ENCODE measurements at regions not wholly inside any gene's neighbourhood (a gene's known extent, or its start where the extent isn't known, plus 50 kb on each side); places are given as distances from the start of the nearest gene placed in this dataset.
"Not testable (repeated sequence)": the region's sequence is repeated elsewhere in the genome, so short reads cannot be mapped to it uniquely, and the experiment has no call there.

DNA sequence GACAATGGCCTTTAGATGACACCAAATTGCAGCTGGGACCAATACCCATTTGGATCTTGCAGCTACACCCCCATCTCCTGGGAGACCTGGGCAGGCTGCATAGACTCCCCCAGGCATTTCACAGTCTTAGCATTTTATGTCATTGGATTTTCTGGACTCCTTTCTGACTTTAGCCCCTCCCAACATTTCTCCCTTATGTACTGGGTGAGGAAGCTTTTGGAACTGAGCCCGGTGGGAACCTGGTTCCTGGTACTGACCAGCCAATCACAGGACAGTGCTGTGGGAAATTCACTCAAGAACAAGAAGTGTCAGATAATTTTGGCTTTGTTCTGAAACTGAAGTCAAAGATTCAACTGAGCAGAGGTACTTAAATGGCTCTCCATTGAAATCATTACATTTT is 177.7 kb downstream of the ACTR3B start:
- no peak for DNase-seq
- H3K4me1 ChIP-seq (ENCODE audit: insufficient read depth) = no peaks in the 10 kb centered on the region
- no peak overlapping the region for H3K9ac ChIP-seq
- H3K27me3 ChIP-seq (replicated peaks; ENCODE audit: insufficient read depth) = no peaks in the 10 kb centered on the region
- 13 to 24% methylated on average over 1 of the region's 1 CpG for WGBS, 2 experiments (ENCODE audit: low coverage in 1 of 2, low lambda C conversion rate in 2 of 2, missing lambda C conversion rate in 2 of 2)
- no peaks in the 10 kb centered on the region for H3K36me3 ChIP-seq (ENCODE audit: low read depth)
- no peaks in the 10 kb centered on the region for H3K9me3 ChIP-seq (ENCODE audit: low read depth)
- H3F3A ChIP-seq (ENCODE audit: insufficient read depth) = no peaks in the 10 kb centered on the region
- H3K9me2 ChIP-seq (ENCODE audit: insufficient read depth) = no peaks in the 10 kb centered on the region
- H3K4me3 ChIP-seq = no peak overlapping the region
- no peak overlapping the region for H3K4me2 ChIP-seq (ENCODE audit: unreplicated experiment)
- in situ Hi-C loops (cut with MboI) = no loop called here
- H3K27ac ChIP-seq = no peak overlapping the region
- H2AFZ ChIP-seq = no peak overlapping the region
- no peaks in the 10 kb centered on the region for H3K79me2 ChIP-seq (ENCODE audit: insufficient read depth)
- TF ChIP-seq EZH2 (IDR thresholded peaks at IDR 0.05; ENCODE audit: insufficient read depth, poor library complexity, severe bottlenecking) (no peak), EZH2phosphoT487 (IDR thresholded peaks at IDR 0.05; ENCODE audit: insufficient read depth, low read depth) (no peak)
- no peaks in the 10 kb centered on the region for H4K20me1 ChIP-seq (ENCODE audit: insufficient read depth)

DNA sequence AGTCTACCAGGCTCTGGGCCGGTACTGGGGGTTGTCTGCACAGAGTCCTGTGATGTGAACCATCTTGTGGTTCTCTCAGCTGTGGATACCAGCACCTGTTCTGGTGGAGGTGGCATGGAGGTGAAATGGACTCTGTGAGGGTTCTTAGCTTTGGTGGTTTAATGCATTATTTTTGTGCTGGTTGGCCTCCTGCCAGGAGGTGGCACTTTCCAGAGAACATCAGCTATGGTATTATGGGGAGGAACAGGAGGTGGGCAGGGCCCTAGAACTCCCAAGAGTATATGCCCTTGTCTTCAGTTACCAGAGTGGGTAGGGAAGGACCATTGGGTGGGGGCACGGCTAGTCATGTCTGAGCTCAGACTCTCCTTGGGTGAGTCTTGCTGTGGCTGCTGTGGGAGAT is 187.1 kb downstream of the ACTR3B start:
- H3K4me1 ChIP-seq (ENCODE audit: insufficient read depth); H3K27me3 ChIP-seq (replicated peaks; ENCODE audit: insufficient read depth); H3K27ac ChIP-seq; H3K9me2 ChIP-seq (ENCODE audit: insufficient read depth); H3F3A ChIP-seq (ENCODE audit: insufficient read depth); H4K20me1 ChIP-seq (ENCODE audit: insufficient read depth); H3K36me3 ChIP-seq (ENCODE audit: low read depth); in situ Hi-C loops (cut with MboI); H3K79me2 ChIP-seq (ENCODE audit: insufficient read depth); H3K9me3 ChIP-seq (ENCODE audit: low read depth); H3K4me2 ChIP-seq (ENCODE audit: unreplicated experiment); H3K9ac ChIP-seq; H2AFZ ChIP-seq; H3K4me3 ChIP-seq; DNase-seq: not testable (repeated sequence)
- WGBS, 2 experiments (ENCODE audit: low coverage in 1 of 2, low lambda C conversion rate in 2 of 2, missing lambda C conversion rate in 2 of 2) = 66 to 73% methylated on average over 2 of the region's 2 CpGs

DNA sequence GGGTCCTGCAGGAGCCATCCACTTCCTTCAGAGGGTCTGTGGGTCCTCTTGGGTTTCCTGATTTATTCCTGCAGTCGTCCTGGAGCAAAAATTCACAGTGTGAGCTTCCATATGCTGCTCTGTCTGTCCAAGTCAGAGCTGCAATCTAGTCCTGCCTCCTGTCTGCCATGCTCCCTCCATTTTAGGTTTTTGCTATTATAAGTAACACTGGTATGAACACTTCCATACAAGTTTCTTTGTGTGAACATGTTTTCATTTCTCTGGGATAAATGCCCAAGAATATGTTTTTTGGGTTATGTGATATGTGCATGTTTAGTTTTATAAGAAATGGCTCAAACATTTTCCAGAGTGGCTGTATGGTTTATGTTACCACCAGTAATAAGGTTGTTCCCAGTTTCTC is 188.1 kb downstream of the ACTR3B start:
- WGBS, 2 experiments (ENCODE audit: low coverage in 1 of 2, low lambda C conversion rate in 2 of 2, missing lambda C conversion rate in 2 of 2) = 10% methylated on average over 1 of the region's 1 CpG
- DNase-seq = no peak

DNA sequence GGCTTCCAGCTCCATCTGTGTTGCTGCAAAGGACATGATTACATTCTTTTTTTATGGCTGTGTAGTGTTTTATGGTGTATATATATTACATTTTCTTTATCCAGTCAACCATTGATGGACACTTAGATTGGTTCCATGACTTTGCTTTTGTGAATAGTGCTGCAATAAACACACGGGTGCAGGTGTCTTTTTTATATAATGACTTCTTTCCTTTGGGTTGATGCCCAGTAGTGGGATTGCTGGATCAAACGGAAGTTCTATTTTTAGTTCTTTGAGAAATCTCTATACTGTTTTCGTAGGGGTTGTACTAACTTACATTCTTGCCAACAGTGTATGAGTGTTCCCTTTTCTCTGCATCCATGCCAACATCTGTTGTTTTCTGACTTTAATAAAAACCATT is 189.7 kb downstream of the ACTR3B start:
- DNase-seq = no peak
- Histone ChIP-seq H3K9me3 (ENCODE audit: low read depth) (no peaks in the 10 kb centered on the region), H2AFZ (no peak overlapping the region), H3K27me3 (replicated peaks; ENCODE audit: insufficient read depth) (no peaks in the 10 kb centered on the region), H3K79me2 (ENCODE audit: insufficient read depth) (no peaks in the 10 kb centered on the region), H3K4me1 (ENCODE audit: insufficient read depth) (no peaks in the 10 kb centered on the region), H4K20me1 (ENCODE audit: insufficient read depth) (no peaks in the 10 kb centered on the region), H3F3A (ENCODE audit: insufficient read depth) (no peaks in the 10 kb centered on the region), H3K9ac (no peak overlapping the region), H3K27ac (no peak overlapping the region), H3K4me2 (ENCODE audit: unreplicated experiment) (no peak overlapping the region), H3K4me3 (no peak overlapping the region), H3K36me3 (ENCODE audit: low read depth) (no peaks in the 10 kb centered on the region), H3K9me2 (ENCODE audit: insufficient read depth) (no peaks in the 10 kb centered on the region)
- WGBS, 2 experiments (ENCODE audit: low coverage in 1 of 2, low lambda C conversion rate in 2 of 2, missing lambda C conversion rate in 2 of 2) = 2 to 3% methylated on average over 3 of the region's 3 CpGs
- no peak for TF ChIP-seq EZH2 (IDR thresholded peaks at IDR 0.05; ENCODE audit: insufficient read depth, poor library complexity, severe bottlenecking)
- TF ChIP-seq EZH2phosphoT487 (IDR thresholded peaks at IDR 0.05; ENCODE audit: insufficient read depth, low read depth) = no peak
- in situ Hi-C loops (cut with MboI) = no loop called here

More for the DNA sequence above, 188.1 kb downstream of the ACTR3B start:
- Histone ChIP-seq H2AFZ (no peak overlapping the region), H3K4me1 (ENCODE audit: insufficient read depth) (no peaks in the 10 kb centered on the region), H4K20me1 (ENCODE audit: insufficient read depth) (no peaks in the 10 kb centered on the region), H3K9ac (no peak overlapping the region), H3K79me2 (ENCODE audit: insufficient read depth) (no peaks in the 10 kb centered on the region), H3K36me3 (ENCODE audit: low read depth) (no peaks in the 10 kb centered on the region), H3K27me3 (replicated peaks; ENCODE audit: insufficient read depth) (no peaks in the 10 kb centered on the region), H3K4me2 (ENCODE audit: unreplicated experiment) (no peak overlapping the region), H3K9me2 (ENCODE audit: insufficient read depth) (no peaks in the 10 kb centered on the region), H3K9me3 (ENCODE audit: low read depth) (no peaks in the 10 kb centered on the region), H3F3A (ENCODE audit: insufficient read depth) (no peaks in the 10 kb centered on the region), H3K27ac (no peak overlapping the region), H3K4me3 (no peak overlapping the region)
- TF ChIP-seq EZH2phosphoT487 (IDR thresholded peaks at IDR 0.05; ENCODE audit: insufficient read depth, low read depth) = no peak
- no peak for TF ChIP-seq EZH2 (IDR thresholded peaks at IDR 0.05; ENCODE audit: insufficient read depth, poor library complexity, severe bottlenecking)
- in situ Hi-C loops (cut with MboI) = no loop called here

DNA sequence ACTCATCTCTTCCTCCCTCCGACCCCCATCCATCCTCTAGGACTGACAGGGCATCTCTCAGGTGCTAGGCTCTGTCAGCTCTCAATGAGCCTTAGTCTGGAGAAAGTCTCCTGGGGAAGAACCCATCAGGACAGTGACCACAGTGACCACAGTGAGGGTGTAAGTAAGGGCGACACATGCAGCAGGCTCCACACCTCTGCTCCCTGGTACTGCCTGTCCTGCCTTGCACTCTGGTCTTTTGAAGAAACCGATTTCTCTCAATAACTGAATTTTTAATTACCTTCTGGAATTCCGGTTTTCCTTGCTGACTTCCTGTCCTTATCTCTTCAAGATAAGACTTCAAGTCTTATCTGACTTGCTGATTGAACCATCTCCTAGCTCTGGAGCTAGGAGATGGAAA is 190.2 kb downstream of the ACTR3B start:
- Histone ChIP-seq H3F3A (ENCODE audit: insufficient read depth) (no peaks in the 10 kb centered on the region), H3K4me3 (no peak overlapping the region), H4K20me1 (ENCODE audit: insufficient read depth) (no peaks in the 10 kb centered on the region), H3K27me3 (replicated peaks; ENCODE audit: insufficient read depth) (no peaks in the 10 kb centered on the region), H3K4me1 (ENCODE audit: insufficient read depth) (no peaks in the 10 kb centered on the region), H3K9ac (no peak overlapping the region), H3K9me2 (ENCODE audit: insufficient read depth) (no peaks in the 10 kb centered on the region), H3K9me3 (ENCODE audit: low read depth) (no peaks in the 10 kb centered on the region), H3K36me3 (ENCODE audit: low read depth) (no peaks in the 10 kb centered on the region), H2AFZ (no peak overlapping the region), H3K79me2 (ENCODE audit: insufficient read depth) (no peaks in the 10 kb centered on the region), H3K27ac (no peak overlapping the region), H3K4me2 (ENCODE audit: unreplicated experiment) (no peak overlapping the region)
- no peak for TF ChIP-seq EZH2 (IDR thresholded peaks at IDR 0.05; ENCODE audit: insufficient read depth, poor library complexity, severe bottlenecking)
- TF ChIP-seq EZH2phosphoT487 (IDR thresholded peaks at IDR 0.05; ENCODE audit: insufficient read depth, low read depth) = no peak
- in situ Hi-C loops (cut with MboI) = no loop called here
- WGBS, 2 experiments (ENCODE audit: low coverage in 1 of 2, low lambda C conversion rate in 2 of 2, missing lambda C conversion rate in 2 of 2) = 24 to 31% methylated on average over 4 of the region's 4 CpGs
- no peak for DNase-seq
